GM12874 (cell line): ENCODE measurements at regions not wholly inside any gene's neighbourhood (a gene's known extent, or its start where the extent isn't known, plus 50 kb on each side); places are given as distances from the start of the nearest gene placed in this dataset.

Experiments used
- TF ChIP-seq, protein P1 (sequence below): IDR thresholded peaks from 2 replicates; pipeline ENCODE4 v1.5.1; 2011; ENCODE audit warnings: low read depth, mild to moderate bottlenecking, control low read depth, low read length, moderate library complexity; ENCODE audit not compliant: insufficient read depth

DNA sequence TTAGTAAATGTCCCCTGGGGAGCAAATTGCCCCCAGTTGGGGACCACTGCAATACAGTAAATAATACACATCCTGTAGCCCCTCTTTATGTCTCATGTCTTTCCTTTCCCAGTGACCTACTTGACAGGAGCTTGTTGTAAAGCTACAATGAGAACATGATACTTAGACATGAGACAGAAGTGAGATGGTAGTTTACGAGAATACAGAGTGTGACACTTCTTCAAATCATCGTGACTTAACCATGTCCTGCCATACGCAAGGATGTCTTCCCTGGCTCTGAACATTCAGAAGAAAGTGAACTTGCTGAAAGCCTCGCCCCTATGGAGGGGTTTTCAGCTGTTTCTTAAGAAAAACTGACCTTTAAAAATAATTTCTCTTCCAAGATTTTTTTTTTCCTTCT, 101.0 kb upstream of the SPACA1 start:
- TF ChIP-seq, protein P1, sequence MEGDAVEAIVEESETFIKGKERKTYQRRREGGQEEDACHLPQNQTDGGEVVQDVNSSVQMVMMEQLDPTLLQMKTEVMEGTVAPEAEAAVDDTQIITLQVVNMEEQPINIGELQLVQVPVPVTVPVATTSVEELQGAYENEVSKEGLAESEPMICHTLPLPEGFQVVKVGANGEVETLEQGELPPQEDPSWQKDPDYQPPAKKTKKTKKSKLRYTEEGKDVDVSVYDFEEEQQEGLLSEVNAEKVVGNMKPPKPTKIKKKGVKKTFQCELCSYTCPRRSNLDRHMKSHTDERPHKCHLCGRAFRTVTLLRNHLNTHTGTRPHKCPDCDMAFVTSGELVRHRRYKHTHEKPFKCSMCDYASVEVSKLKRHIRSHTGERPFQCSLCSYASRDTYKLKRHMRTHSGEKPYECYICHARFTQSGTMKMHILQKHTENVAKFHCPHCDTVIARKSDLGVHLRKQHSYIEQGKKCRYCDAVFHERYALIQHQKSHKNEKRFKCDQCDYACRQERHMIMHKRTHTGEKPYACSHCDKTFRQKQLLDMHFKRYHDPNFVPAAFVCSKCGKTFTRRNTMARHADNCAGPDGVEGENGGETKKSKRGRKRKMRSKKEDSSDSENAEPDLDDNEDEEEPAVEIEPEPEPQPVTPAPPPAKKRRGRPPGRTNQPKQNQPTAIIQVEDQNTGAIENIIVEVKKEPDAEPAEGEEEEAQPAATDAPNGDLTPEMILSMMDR = no peak

DNA sequence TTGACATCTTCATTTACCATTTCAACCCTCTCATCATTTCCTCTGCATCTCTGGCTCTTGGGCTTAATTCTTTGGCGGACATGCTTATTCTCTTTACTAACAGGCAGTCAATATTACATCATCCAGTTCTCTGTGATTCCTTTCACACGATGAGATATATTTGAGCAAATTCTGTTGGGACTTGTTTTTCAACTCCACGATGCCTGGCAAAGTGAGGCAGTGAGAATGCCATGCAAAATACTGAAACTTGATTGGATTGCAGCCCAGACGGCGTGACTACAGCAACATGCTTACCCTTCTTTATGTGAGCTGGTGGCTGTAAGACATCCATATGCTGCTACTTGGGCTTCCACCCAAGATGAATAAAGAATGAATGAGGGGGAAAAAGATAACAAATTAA, 101.7 kb upstream of the SPACA1 start:
- TF ChIP-seq, protein P1 = no peak

DNA sequence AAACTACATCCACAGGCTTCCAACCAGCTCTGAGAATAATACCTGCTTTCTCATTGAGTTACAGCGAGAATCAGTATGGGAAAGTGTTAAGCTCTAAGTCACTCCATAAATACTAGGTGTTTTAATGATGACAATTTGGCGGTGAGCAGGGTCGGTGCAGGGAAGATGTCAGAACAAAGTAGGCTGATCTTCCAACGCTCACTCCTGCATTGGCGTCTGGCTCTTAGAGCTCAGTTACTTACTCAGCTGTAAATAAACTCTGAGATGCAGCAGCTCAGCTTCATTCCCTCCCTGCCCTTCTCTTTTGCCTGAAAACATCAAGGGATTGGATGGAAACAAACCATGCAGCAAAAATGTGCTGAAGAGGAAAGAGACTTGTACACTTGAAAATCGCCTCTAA, 102.5 kb upstream of the SPACA1 start:
- TF ChIP-seq, protein P1 = no peak

DNA sequence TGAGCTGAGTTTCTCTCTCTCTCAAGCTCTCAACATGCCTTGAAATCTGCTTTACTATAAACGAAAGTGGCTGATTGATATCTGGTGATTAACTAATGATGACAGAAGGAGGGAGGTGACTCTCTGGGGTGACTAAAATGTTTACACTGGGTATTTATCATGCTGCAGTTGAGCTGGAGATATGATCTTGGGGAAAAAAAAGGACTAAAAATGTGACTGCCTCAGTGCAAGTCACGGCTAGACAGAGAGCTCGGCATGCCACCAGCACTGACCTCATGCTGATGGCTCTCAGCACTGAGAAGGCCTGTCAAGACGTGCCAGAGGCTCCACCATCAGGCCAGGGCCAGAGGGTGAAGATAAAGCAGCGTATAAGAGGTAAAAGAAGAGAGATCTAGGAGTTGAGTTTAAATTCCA, 103.1 kb upstream of the SPACA1 start:
- TF ChIP-seq, protein P1 = no peak

DNA sequence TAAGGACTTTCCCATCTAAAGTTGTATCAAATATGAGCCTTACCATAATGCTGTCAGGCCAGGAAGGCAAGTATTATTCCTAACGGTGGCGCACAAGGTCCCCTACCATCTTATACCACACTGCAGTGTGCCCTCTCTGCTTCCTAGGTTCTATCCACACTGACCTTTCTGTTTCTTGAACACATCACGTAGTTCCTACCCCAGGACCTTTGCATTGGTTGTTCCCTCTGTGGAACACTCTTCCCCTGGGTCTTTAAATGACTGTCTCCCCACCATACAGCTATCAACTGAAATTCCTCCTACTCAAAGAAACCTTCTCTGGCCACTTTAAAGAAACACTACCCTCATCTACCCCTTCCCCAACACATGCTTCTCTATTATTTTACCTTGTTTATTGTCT, 104.5 kb upstream of the SPACA1 start:
- TF ChIP-seq, protein P1 = no peak

DNA sequence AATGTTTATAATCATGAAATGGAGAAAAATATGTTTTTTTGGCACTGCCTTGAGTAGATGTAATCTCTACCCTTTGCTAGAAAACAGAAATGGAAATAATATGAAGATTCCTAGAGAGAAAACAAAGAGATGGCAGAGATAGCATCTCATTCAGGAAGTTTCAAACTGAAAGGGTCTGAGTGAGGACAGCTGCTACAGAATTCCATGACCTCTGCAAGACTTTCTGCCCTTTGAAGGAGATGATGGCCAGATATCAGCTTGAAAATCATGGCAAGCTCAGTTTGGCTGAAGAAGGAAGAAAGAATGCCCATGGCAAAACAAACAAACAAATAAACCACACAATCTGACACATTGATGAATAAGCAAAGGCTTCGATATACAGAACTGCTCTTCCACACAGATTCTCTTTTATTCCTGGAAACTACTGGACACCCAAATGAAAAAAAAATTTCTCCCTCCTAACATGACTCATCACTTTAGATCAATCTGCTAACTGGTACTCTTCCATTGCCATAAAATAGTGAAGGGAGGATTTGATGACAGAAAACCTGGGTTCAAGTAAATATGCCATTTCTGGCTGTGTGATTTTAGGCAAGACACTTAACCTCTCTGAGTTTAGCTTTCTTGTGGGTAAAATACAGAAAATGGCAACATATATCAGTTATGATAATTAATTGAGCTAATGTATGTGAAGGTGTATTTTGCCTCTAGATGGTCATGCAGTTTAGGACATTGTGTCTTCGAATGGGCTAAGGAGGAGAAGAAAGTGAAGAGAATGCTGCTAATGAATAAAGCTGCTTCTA, 105.9 kb upstream of the SPACA1 start:
- TF ChIP-seq, protein P1 = no peak

DNA sequence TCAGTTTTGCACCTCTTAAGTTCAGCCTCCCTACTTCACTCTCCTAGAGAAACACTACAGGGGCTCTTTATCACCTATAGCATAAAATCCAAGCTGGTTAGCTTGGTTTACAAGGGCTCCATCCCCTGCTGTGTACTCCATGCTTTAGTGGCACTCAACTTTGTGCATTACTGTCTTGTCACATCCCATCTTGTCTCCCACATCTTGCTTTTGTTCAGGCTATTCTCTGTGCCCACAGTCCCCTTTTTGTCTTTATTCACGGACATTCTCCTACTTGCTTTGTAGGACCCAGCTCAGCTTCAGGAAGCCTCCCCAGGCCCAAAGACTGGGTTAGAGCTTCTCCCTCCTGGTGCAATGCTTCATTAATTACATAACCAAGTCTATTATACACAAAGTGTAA, 107.9 kb upstream of the SPACA1 start:
- TF ChIP-seq, protein P1 = no peak
